ENCODE measurements at regions not wholly inside any gene's neighbourhood (a gene's known extent, or its start where the extent isn't known, plus 50 kb on each side); places are given as distances from the start of the nearest gene placed in this dataset.

DNA sequence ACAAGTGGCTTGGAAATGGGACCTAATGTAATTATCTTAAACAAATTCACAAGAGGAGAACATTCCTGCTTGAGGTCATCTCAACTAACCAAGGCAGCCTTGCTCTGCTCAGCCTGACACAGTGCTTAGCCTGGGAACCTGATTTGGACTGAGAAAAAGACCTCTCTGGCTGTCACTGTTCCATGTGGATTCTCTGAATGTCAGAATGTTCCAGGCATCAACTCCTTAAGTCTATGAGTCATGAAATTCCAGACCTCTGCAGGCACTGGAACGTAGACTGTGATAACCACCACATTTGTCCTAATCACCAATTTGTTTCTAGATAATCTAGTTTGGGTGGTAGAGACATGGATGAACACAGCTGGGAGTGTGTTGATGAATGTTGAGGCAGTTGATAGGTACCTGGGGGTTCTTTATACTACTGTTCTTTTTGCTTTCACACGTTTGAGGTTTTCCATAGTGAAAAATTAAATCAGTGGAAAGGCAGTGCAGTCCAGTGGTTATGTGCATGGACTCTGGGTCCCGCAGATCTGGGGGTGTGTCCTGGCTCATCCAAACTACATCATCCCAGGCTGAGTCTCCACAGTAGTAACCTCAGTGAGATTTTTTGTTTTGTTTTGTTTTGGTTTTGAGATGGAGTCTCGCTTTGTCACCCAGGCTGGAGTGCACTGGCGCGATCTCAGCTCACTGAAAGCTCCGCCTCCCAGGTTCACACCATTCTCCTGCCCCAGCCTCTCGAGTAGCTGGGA, 269.6 kb downstream of the MN1 start:
- Histone ChIP-seq H3K4me3 (no peak overlapping the region), H3K9me3 (no peaks in the 10 kb centered on the region), H3K36me3 (no peaks in the 10 kb centered on the region), H3K4me1 (peaks cover 3% of the 10 kb centered on the region), H3K27ac (no peak overlapping the region), H3K27me3 (peaks cover 5% of the 10 kb centered on the region)
- DNase-seq (no peak), ATAC-seq (peak; percentile 29)
- TF ChIP-seq, protein P1, sequence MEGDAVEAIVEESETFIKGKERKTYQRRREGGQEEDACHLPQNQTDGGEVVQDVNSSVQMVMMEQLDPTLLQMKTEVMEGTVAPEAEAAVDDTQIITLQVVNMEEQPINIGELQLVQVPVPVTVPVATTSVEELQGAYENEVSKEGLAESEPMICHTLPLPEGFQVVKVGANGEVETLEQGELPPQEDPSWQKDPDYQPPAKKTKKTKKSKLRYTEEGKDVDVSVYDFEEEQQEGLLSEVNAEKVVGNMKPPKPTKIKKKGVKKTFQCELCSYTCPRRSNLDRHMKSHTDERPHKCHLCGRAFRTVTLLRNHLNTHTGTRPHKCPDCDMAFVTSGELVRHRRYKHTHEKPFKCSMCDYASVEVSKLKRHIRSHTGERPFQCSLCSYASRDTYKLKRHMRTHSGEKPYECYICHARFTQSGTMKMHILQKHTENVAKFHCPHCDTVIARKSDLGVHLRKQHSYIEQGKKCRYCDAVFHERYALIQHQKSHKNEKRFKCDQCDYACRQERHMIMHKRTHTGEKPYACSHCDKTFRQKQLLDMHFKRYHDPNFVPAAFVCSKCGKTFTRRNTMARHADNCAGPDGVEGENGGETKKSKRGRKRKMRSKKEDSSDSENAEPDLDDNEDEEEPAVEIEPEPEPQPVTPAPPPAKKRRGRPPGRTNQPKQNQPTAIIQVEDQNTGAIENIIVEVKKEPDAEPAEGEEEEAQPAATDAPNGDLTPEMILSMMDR (IDR thresholded peaks at IDR 0.05), result no peak
- intact Hi-C loops (cut with DNase I), result no loop called here

DNA sequence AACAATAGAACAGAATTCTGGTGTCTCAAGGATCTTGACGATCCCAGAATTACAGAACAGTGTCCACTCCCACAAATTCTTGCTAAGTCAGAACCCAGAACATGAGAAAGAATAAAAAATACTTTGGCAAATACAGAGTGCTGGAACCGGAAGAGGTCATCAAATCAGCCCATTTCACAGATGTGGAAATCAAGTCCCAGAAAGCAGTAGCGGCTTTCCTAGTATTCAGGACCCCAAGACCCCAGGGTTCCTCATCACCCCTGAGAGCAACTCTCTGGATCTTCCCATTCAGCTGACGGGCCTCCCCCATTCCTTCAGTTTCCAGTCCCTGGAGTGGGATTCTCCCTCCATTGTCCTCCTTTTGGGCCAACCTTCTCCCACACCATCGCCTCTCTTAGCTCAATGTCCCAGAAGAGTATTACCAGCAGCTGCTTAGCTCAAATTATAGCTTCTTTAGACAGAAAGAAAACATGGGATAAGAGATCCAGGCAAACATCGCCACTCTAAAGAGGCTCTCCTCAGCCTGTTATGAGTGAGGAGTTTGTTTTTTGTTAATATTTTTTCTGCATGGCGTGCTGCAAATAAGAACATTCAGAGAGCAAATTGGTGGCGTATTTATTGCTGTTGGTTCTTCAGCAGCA, 268.3 kb downstream of the MN1 start:
- ATAC-seq (no peak), DNase-seq (no peak)
- H3K27me3 ChIP-seq, result peaks cover 5% of the 10 kb centered on the region
- TF ChIP-seq, protein P1 (IDR thresholded peaks at IDR 0.05), result no peak
- no peaks in the 10 kb centered on the region for H3K9me3 ChIP-seq
- H3K4me1 ChIP-seq, result peaks cover 3% of the 10 kb centered on the region
- intact Hi-C loops (cut with DNase I), result no loop called here
- H3K4me3 ChIP-seq, result no peak overlapping the region
- no peak overlapping the region for H3K27ac ChIP-seq
- no peaks in the 10 kb centered on the region for H3K36me3 ChIP-seq

DNA sequence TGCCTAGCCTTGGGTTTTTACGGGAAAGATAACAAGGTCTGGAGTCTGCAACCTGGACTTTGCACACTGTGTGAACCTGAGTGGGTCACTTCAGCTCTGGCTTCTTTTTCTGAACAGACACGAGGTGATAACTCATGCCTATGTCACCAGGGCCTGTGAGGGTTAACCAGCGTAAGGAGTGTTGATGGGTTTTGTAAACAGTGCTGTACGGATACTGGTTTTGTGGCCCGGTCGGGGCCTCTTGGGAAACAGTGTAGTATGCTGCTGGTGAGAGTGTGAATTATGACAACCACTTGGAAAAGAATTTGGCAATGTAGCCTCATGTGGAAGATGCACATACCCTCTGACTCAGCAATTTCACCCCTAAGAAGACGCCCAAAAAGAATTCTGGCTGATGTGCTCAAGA, 266.8 kb downstream of the MN1 start:
- intact Hi-C loops (cut with DNase I), result no loop called here
- Histone ChIP-seq H3K4me3 (no peak overlapping the region), H3K27me3 (peaks cover 11% of the 10 kb centered on the region), H3K4me1 (peaks cover 3% of the 10 kb centered on the region), H3K27ac (no peak overlapping the region), H3K36me3 (no peaks in the 10 kb centered on the region), H3K9me3 (no peaks in the 10 kb centered on the region)
- DNase-seq, result no peak
- ATAC-seq, result no peak
- TF ChIP-seq, protein P1 (IDR thresholded peaks at IDR 0.05), result no peak

DNA sequence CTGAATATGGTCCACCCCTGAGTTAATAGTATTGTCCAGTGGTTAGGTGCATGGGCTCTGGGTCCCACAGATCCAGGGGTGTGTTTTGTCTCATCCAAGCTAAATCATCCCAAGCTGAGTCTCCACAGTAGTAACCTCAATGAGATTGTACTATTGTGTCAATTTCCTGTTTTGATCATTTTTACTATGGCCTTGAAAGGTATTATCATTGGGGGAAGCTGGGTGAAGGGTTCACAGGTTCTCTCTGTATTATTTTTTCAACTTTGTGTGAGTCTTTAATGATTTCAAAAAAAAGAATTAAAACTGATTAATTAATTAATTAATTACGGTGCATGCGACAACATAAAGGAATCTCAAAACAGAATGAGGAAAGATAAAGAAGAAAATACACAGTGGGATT, 266.1 kb downstream of the MN1 start:
- Histone ChIP-seq H3K27ac (no peak overlapping the region), H3K27me3 (peaks cover 11% of the 10 kb centered on the region), H3K4me3 (no peak overlapping the region), H3K9me3 (no peaks in the 10 kb centered on the region), H3K4me1 (peaks cover 8% of the 10 kb centered on the region), H3K36me3 (no peaks in the 10 kb centered on the region)
- intact Hi-C loops (cut with DNase I), result no loop called here
- ATAC-seq, result no peak
- no peak for DNase-seq
- TF ChIP-seq, protein P1 (IDR thresholded peaks at IDR 0.05), result no peak

DNA sequence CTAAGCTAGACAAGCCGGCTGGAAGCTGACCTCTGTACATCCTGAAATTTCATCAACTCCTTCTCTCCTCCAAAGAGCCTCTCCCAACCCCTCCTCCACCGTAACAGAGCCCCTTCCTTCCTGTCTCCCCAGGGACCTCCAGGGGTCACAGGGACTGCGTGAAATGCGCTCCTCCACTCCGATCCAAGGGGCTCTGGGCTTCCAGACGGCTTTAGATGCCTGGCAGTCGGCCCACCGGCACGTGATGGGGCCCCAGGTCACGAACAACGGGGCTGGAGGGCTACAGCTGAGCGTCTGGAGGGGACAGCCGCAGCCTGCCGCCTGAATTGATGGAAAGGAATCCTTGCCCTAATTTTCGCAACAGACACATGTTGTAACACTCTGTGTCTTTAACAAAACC, 264.1 kb downstream of the MN1 start:
- H3K27ac ChIP-seq, result no peak overlapping the region
- no peak overlapping the region for H3K4me3 ChIP-seq
- no peaks in the 10 kb centered on the region for H3K36me3 ChIP-seq
- H3K9me3 ChIP-seq, result no peaks in the 10 kb centered on the region
- intact Hi-C loops (cut with DNase I), result no loop called here
- ATAC-seq, result no peak
- peaks cover 7% of the 10 kb centered on the region for H3K27me3 ChIP-seq
- H3K4me1 ChIP-seq, result peaks cover 8% of the 10 kb centered on the region
- DNase-seq, result no peak
- TF ChIP-seq, protein P1 (IDR thresholded peaks at IDR 0.05), result no peak
